K562 (cell line): ENCODE measurements at regions not wholly inside any gene's neighbourhood (a gene's known extent, or its start where the extent isn't known, plus 50 kb on each side); places are given as distances from the start of the nearest gene placed in this dataset.

ENCODE experiments used
- ATAC-seq: fragments of 200-7000 bp; cut with Tn5 transposase; 3 replicates; pipeline ENCODE4 v1.9.1; 2020; ENCODE audit warnings: moderate library complexity
- BruUV-seq: library from RNA; stranded (reverse); fragments of 400-500 nt; replicated peaks from 2 replicates; lab custom pipeline; 2021; lab: Mats Ljungman, UMichigan
- CTCF ChIA-PET: fragments of 300-600 bp; formaldehyde crosslinking; extraction: SDS; loops from one replicate; lab custom pipeline; 2021; ENCODE audit warnings: low intra/inter-chr PET ratio; lab: Yijun Ruan, JAX
- POLR2A ChIA-PET: fragments of 300-600, 350-650 bp; sonication (Branson Sonifier 250); formaldehyde crosslinking; extraction: SDS; loops from one replicate; lab custom pipeline; 2021; ENCODE audit warnings: antibody characterized with exemption, inconsistent platforms; lab: Yijun Ruan, JAX
- DNase-seq, 4 experiments: peaks; one replicate each; pipeline versions ENCODE4 v3.0.0 to v3.0.0-alpha.2; 2011 to 2018; ENCODE audit warnings: low spot score in 3 of 4, mixed read lengths in 3 of 4; ENCODE audit errors: extremely low read depth in 1 of 4
- FAIRE-seq: peaks from 2 replicates; lab custom pipeline; 2011; peaks lifted over from hg19 to GRCh38; lab: Jason Lieb, UNC
- H2AFZ ChIP-seq: 2 replicates; pipeline ENCODE4 v1.6.0; 2011; ENCODE audit warnings: low read depth, low read length, control low read depth, inconsistent platforms
- H3K27ac ChIP-seq: fragments of 200-600 bp; 3 replicates; pipeline ENCODE4 v1.8.0; 2011; ENCODE audit warnings: low read depth, mild to moderate bottlenecking, control low read depth, inconsistent platforms, low read length, moderate library complexity, mixed read lengths; ENCODE audit errors: extremely low read depth
- H3K27me3 ChIP-seq, 2 experiments: fragments of 300-600 bp in 1 of 2; 2 replicates in 1 of 2; 3 replicates in 1 of 2; pipeline versions ENCODE4 v1.6.0 to v1.8.0; 2011; ENCODE audit warnings: inconsistent platforms in 2 of 2, low read length in 2 of 2, mild to moderate bottlenecking in 1 of 2, mixed read lengths in 1 of 2, moderate library complexity in 1 of 2; ENCODE audit not compliant: control insufficient read depth in 2 of 2, insufficient read depth in 2 of 2
- H3K36me3 ChIP-seq: fragments of 300-600 bp; 3 replicates; pipeline ENCODE4 v1.8.0; 2011; ENCODE audit warnings: mild to moderate bottlenecking, low read length, inconsistent platforms; ENCODE audit not compliant: control insufficient read depth, insufficient read depth
- H3K4me1 ChIP-seq, 2 experiments: fragments of 200-600 bp in 1 of 2; replicated peaks in 1 of 2; 2 replicates in 1 of 2; 3 replicates in 1 of 2; pipeline versions ENCODE4 v1.5.1 to v1.8.0; 2011; ENCODE audit warnings: inconsistent platforms in 2 of 2, low read length in 2 of 2, mild to moderate bottlenecking in 1 of 2, mixed read lengths in 1 of 2, moderate library complexity in 1 of 2; ENCODE audit not compliant: control insufficient read depth in 2 of 2, insufficient read depth in 2 of 2
- H3K4me2 ChIP-seq: 2 replicates; pipeline ENCODE4 v1.6.1; 2011; ENCODE audit warnings: low read length, control low read depth, inconsistent platforms, mixed read lengths; ENCODE audit not compliant: insufficient read depth
- H3K4me3 ChIP-seq: fragments of 200-600 bp; sonication (generic), shearing (Covaris generic); 2 replicates; pipeline ENCODE4 v1.5.1; 2016; ENCODE audit warnings: control low read depth, inconsistent platforms
- H3K79me2 ChIP-seq: fragments of 200-600 bp; 3 replicates; pipeline ENCODE4 v1.8.0; 2011; ENCODE audit warnings: low read length, inconsistent platforms; ENCODE audit not compliant: control insufficient read depth, insufficient read depth
- H3K9ac ChIP-seq, 2 experiments: 2 replicates each; pipeline versions ENCODE4 v1.6.0 to v1.6.1; 2011; ENCODE audit warnings: low read depth in 2 of 2, low read length in 2 of 2, control low read depth in 1 of 2, inconsistent platforms in 1 of 2, mild to moderate bottlenecking in 1 of 2, mixed read lengths in 1 of 2; ENCODE audit not compliant: insufficient read depth in 1 of 2
- H3K9me1 ChIP-seq: one replicate; pipeline ENCODE4 v1.6.0; 2011; ENCODE audit warnings: inconsistent platforms, mild to moderate bottlenecking, low read length, moderate library complexity; ENCODE audit not compliant: control insufficient read depth, insufficient read depth
- H3K9me3 ChIP-seq: replicated peaks from 2 replicates; pipeline ENCODE4 v1.5.1; 2011; ENCODE audit warnings: low read depth, low read length, inconsistent platforms; ENCODE audit not compliant: control insufficient read depth, insufficient read depth
- H4K20me1 ChIP-seq: replicated peaks from 2 replicates; pipeline ENCODE4 v1.6.1; 2011; ENCODE audit warnings: low read length, inconsistent platforms, mixed read lengths; ENCODE audit not compliant: control insufficient read depth, insufficient read depth
- ARHGAP35 ChIP-seq: fragments of 450-650 bp; IDR thresholded peaks from 2 replicates; pipeline ENCODE4 v1.6.1; 2018; ENCODE audit not compliant: partially characterized antibody
- CHD2 ChIP-seq: IDR thresholded peaks from 2 replicates; pipeline ENCODE4 v1.6.1; 2011; ENCODE audit warnings: low read depth, low read length
- EP400 ChIP-seq: fragments of 450-650 bp; IDR thresholded peaks from 2 replicates; pipeline ENCODE4 v1.6.1; 2017; ENCODE audit warnings: antibody characterized with exemption, mild to moderate bottlenecking, moderate library complexity
- ETS2 ChIP-seq: IDR thresholded peaks from 2 replicates; pipeline ENCODE4 v1.6.1; 2016; ENCODE audit warnings: borderline replicate concordance, missing genetic modification characterization, mild to moderate bottlenecking, moderate library complexity, missing compliant biosample characterization; ENCODE audit not compliant: poor library complexity, severe bottlenecking
- NCOA4 ChIP-seq: fragments of 450-650 bp; IDR thresholded peaks from 2 replicates; pipeline ENCODE4 v1.6.1; 2018; ENCODE audit warnings: mild to moderate bottlenecking; ENCODE audit not compliant: partially characterized antibody
- NFIC ChIP-seq: fragments of 450-650 bp; IDR thresholded peaks from 2 replicates; pipeline ENCODE4 v1.6.1; 2017; ENCODE audit warnings: mild to moderate bottlenecking, inconsistent platforms
- PURB ChIP-seq: sonication (generic); formaldehyde crosslinking; IDR thresholded peaks from 2 replicates; pipeline ENCODE4 v1.9.0; 2021; ENCODE audit warnings: low read depth, mild to moderate bottlenecking, missing genetic modification reagents
- RB1 ChIP-seq: fragments of 450-650 bp; IDR thresholded peaks from 2 replicates; pipeline ENCODE4 v1.6.1; 2017; ENCODE audit warnings: low read depth, mild to moderate bottlenecking
- SMAD4 ChIP-seq: fragments of 250-450 bp; sonication (Bioruptor Pico); conservative IDR thresholded peaks from 2 replicates; pipeline ENCODE4 v1.8.0; 2021; ENCODE audit warnings: inconsistent platforms, mild to moderate bottlenecking, moderate library complexity
- ZFPM2 ChIP-seq: fragments of 250-450 bp; sonication (Bioruptor Pico); IDR thresholded peaks from 2 replicates; pipeline ENCODE4 v1.5.1; 2022; ENCODE audit warnings: mild to moderate bottlenecking
- ZNF584 ChIP-seq: fragments of 200-800 bp; sonication (Bioruptor generic); IDR thresholded peaks from 2 replicates; pipeline ENCODE4 v1.6.1; 2016; ENCODE audit warnings: low read depth, mild to moderate bottlenecking, missing genetic modification characterization, missing compliant biosample characterization
- WGBS: fragments of 100-300 bp; shearing (Covaris generic); methylation state at CpG from one replicate; pipeline ENCODE4 v1.1.6; 2016; ENCODE audit warnings: low coverage, mixed read lengths; ENCODE audit not compliant: insufficient coverage; ENCODE audit errors: missing lambda C conversion rate; 5-methylcytosine and 5-hydroxymethylcytosine counted together
- in situ Hi-C: fragments of 300-500 bp; cut with MboI; formaldehyde crosslinking; loops from 4 replicates; pipeline ENCODE4 v1.15.0; 2018; ENCODE audit warnings: inconsistent platforms, mixed read lengths
- intact Hi-C: fragments of 100-400 bp; cut with micrococcal nuclease; formaldehyde crosslinking; loops from 2 replicates; pipeline ENCODE4 v1.14.2; 2022
- TF ChIP-seq, protein P1 (sequence below): fragments of 450-650 bp; formaldehyde crosslinking; IDR thresholded peaks from 2 replicates; pipeline ENCODE4 v1.4.0; 2020; ENCODE audit warnings: mild to moderate bottlenecking, moderate library complexity
- TF ChIP-seq, protein P2 (sequence below): fragments of 150-350 bp; IDR thresholded peaks from 2 replicates; pipeline ENCODE4 v1.6.1; 2014; ENCODE audit warnings: low read depth, mild to moderate bottlenecking, low read length, borderline replicate concordance

DNA sequence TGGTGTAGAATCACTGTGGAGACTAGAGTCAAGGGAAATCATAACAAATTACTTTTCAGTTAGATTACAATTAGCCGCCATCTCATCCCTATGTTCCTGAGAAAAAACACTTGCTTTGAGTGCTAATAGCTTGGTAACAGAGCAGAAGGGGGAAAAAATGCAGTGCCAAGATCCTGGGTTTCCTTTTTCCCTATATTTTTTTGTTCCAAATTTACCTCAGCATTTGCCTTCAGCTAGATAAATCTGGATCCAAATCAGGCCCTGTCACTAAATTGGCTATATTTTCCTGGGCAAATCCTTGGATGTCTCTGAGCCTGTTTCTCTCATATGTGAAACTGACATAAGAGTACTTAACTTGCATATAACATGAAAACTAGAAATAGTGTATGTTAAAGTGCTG is 86.0 kb downstream of the TENT5A start:
- in situ Hi-C loops (no loop called here), intact Hi-C loops (no loop called here)
- CTCF ChIA-PET, result no interaction called here
- TF ChIP-seq ZNF584 (CRISPR knock-in tag), result no peak
- TF ChIP-seq RB1, result no peak
- TF ChIP-seq ARHGAP35, result no peak
- no peak for TF ChIP-seq NFIC
- TF ChIP-seq EP400, result no peak
- no peak for TF ChIP-seq ETS2 (tag)
- TF ChIP-seq PURB (CRISPR knock-in tag), result no peak
- TF ChIP-seq, protein P1, sequence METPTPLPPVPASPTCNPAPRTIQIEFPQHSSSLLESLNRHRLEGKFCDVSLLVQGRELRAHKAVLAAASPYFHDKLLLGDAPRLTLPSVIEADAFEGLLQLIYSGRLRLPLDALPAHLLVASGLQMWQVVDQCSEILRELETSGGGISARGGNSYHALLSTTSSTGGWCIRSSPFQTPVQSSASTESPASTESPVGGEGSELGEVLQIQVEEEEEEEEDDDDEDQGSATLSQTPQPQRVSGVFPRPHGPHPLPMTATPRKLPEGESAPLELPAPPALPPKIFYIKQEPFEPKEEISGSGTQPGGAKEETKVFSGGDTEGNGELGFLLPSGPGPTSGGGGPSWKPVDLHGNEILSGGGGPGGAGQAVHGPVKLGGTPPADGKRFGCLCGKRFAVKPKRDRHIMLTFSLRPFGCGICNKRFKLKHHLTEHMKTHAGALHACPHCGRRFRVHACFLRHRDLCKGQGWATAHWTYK (CRISPR knock-in tag), result no peak
- no peak for TF ChIP-seq NCOA4
- TF ChIP-seq, protein P2, sequence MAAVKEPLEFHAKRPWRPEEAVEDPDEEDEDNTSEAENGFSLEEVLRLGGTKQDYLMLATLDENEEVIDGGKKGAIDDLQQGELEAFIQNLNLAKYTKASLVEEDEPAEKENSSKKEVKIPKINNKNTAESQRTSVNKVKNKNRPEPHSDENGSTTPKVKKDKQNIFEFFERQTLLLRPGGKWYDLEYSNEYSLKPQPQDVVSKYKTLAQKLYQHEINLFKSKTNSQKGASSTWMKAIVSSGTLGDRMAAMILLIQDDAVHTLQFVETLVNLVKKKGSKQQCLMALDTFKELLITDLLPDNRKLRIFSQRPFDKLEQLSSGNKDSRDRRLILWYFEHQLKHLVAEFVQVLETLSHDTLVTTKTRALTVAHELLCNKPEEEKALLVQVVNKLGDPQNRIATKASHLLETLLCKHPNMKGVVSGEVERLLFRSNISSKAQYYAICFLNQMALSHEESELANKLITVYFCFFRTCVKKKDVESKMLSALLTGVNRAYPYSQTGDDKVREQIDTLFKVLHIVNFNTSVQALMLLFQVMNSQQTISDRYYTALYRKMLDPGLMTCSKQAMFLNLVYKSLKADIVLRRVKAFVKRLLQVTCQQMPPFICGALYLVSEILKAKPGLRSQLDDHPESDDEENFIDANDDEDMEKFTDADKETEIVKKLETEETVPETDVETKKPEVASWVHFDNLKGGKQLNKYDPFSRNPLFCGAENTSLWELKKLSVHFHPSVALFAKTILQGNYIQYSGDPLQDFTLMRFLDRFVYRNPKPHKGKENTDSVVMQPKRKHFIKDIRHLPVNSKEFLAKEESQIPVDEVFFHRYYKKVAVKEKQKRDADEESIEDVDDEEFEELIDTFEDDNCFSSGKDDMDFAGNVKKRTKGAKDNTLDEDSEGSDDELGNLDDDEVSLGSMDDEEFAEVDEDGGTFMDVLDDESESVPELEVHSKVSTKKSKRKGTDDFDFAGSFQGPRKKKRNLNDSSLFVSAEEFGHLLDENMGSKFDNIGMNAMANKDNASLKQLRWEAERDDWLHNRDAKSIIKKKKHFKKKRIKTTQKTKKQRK, result no peak
- TF ChIP-seq ZFPM2 (CRISPR knock-in tag), result no peak
- TF ChIP-seq CHD2, result no peak
- TF ChIP-seq SMAD4 (CRISPR knock-in tag), result no peak
- no peak overlapping the region for H3K27ac ChIP-seq
- DNase-seq (no peak), FAIRE-seq (no peak), ATAC-seq (no peak)
- no peaks in the 10 kb centered on the region for H3K9me1 ChIP-seq
- no TSS peak for BruUV-seq
- no peaks in the 10 kb centered on the region for H4K20me1 ChIP-seq
- no peak overlapping the region for H3K9ac ChIP-seq
- no peaks in the 10 kb centered on the region for H3K9me3 ChIP-seq
- H3K36me3 ChIP-seq, result no peaks in the 10 kb centered on the region
- H3K4me3 ChIP-seq, result no peak overlapping the region
- H2AFZ ChIP-seq, result no peak overlapping the region
- H3K27me3 ChIP-seq, result no peaks in the 10 kb centered on the region
- H3K4me2 ChIP-seq, result no peak overlapping the region
- no peaks in the 10 kb centered on the region for H3K4me1 ChIP-seq
- H3K79me2 ChIP-seq, result no peaks in the 10 kb centered on the region
- WGBS, result 0% methylated on average over 1 of the region's 1 CpG
- POLR2A ChIA-PET, result no interaction called here
